Fibroblast of mammary gland (primary cell): ENCODE measurements at regions not wholly inside any gene's neighbourhood (a gene's known extent, or its start where the extent isn't known, plus 50 kb on each side); places are given as distances from the start of the nearest gene placed in this dataset.
"Not testable (repeated sequence)": the region's sequence is repeated elsewhere in the genome, so short reads cannot be mapped to it uniquely, and the experiment has no call there.

Experiments
- DNase-seq: peaks from one replicate; pipeline ENCODE4 v3.0.0-alpha.2; 2010; ENCODE audit warnings: low read depth
- H3K4me3 ChIP-seq: 2 replicates; pipeline ENCODE4 v1.5.1; 2011; ENCODE audit warnings: low read depth, mild to moderate bottlenecking, low read length, moderate library complexity; ENCODE audit not compliant: control insufficient read depth
- TF ChIP-seq, protein P1 (sequence below): conservative IDR thresholded peaks from 2 replicates; pipeline ENCODE4 v1.5.1; 2011; ENCODE audit warnings: low read depth, low read length, inconsistent platforms; ENCODE audit not compliant: control insufficient read depth, insufficient read depth

DNA sequence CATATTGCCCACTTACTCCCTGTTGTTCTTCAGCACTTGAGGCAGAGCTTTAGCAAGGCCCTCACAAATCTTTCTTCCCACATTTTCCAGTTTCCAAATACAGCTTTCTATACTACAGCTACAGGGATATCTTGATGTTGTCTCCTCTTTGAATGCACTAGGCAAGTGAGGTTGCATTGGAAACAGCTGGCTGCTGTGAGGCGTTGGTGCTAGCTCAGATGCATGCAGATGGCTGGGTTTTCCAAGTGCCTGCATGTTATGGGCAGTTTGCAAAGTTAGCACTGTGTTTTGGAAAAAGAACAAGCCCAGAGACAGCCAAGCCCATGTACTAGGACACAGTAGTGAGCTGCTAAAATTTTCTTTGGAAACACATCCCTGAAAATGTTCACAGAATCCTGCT is 315.1 kb upstream of the RASGEF1B start:
- no peak for DNase-seq
- H3K4me3 ChIP-seq, result no peak overlapping the region
- TF ChIP-seq, protein P1, sequence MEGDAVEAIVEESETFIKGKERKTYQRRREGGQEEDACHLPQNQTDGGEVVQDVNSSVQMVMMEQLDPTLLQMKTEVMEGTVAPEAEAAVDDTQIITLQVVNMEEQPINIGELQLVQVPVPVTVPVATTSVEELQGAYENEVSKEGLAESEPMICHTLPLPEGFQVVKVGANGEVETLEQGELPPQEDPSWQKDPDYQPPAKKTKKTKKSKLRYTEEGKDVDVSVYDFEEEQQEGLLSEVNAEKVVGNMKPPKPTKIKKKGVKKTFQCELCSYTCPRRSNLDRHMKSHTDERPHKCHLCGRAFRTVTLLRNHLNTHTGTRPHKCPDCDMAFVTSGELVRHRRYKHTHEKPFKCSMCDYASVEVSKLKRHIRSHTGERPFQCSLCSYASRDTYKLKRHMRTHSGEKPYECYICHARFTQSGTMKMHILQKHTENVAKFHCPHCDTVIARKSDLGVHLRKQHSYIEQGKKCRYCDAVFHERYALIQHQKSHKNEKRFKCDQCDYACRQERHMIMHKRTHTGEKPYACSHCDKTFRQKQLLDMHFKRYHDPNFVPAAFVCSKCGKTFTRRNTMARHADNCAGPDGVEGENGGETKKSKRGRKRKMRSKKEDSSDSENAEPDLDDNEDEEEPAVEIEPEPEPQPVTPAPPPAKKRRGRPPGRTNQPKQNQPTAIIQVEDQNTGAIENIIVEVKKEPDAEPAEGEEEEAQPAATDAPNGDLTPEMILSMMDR, result no peak

DNA sequence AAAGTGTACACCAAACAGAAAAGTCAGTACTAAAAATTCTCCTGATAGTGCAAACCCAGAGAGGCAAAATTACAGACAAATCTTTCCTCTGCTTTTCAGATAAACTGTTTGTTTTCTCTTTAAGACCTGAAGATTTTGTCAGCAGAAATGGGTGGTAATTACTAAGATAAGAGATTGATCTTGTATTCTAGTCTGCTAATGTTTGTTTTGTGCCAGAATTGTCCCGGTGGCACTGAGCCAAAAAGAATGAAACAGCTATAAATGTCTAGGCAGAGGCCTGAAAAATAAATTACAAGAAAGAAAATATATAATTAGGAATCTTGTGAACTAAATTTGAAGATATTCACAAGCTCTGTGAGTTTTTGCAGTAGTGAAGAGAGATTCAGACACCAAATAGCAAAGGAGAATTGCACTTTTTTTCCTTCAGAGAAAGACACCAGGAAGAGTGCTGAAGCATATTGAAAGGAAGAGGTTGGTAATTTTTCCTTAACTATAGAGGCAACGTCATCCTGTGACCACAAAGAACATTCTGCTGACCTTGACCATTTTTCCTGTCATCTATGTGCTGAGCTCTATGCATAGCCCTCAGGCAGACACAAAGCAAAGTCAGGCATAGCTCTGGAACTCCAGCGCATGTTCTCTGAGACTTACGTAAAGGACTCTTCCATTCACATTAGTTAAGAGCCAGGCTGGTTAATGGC is 314.5 kb upstream of the RASGEF1B start:
- TF ChIP-seq, protein P1, result no peak
- DNase-seq, result peak; percentile 2
- H3K4me3 ChIP-seq, result no peak overlapping the region

DNA sequence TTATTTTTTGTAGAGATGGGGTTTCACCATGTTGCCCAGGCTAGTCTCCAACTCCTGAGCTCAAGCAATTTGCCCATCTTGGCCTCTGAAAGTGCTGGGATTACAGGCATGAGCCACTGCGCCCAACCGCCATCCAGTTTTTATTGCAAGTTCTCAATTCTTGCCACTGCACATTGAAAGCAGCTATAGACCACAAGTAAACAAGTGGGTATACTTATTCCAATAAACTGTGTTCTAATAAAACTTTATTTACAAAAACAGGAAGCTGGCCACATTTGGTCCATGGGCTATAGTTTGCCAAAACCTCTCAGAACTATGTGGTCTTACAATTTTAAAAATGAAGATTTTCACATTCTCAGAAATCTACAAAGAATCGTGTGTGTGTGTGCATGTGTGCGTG is 313.6 kb upstream of the RASGEF1B start:
- no peak overlapping the region for H3K4me3 ChIP-seq
- TF ChIP-seq, protein P1, result no peak
- no peak for DNase-seq

DNA sequence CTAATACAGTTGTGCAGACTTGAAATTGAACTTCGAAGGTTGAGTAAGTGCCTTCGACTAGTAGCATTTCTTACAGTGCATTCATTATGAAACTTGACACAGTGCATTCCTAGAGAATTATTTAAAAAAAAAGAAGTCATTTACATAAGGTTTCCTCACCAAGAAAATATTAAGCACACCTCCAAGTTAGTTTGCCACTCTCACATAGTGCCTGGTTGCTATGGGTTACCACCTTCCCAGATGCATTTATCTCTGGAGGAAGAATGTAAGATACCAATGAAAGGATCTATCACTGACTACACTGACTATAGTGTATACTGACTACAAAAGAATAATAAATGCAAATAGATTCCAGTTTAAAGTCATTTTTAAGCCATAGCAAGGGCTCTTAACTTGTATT is 311.9 kb upstream of the RASGEF1B start:
- TF ChIP-seq, protein P1, result no peak
- DNase-seq, result no peak

DNA sequence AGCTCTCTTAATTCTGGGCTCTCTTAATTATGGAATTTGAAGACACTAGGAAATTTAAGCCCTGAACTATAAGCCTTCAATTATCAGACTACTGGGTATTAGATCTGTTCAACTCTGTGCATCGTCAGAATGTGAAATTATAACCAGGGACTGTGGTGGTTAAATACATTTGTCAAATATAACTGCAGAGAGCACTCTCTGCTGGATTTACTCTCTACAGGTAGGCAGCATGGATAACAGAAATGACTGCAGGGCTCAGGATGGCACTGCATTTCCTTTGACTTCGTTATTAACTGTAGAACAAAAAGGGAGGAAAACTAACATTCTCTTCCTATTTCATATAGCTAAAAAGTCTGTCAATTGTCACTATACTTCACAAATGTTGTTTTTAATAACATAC is 310.1 kb upstream of the RASGEF1B start:
- no peak for DNase-seq
- TF ChIP-seq, protein P1, result no peak
- H3K4me3 ChIP-seq, result no peak overlapping the region

More for the DNA sequence above, 311.9 kb upstream of the RASGEF1B start:
- no peak overlapping the region for H3K4me3 ChIP-seq

DNA sequence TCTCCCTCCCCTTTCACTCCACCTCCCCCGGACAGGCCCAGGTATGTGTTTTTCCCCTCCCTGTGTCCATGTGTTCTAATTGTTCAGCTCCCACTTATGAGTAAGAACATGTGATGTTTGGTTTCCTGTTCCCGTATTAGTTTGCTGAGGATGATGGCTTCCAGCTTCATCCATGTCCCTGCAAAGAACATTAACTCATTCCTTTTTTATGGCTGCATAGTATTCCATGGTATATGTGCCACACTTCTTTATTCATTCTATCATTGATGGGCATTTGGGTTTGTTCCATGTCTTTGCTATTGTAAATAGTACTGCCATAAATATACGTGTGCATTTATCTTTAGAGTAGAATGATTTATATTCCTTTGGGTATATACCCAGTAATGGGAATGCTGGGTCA is 306.0 kb upstream of the RASGEF1B start:
- not testable (repeated sequence) for DNase-seq

DNA sequence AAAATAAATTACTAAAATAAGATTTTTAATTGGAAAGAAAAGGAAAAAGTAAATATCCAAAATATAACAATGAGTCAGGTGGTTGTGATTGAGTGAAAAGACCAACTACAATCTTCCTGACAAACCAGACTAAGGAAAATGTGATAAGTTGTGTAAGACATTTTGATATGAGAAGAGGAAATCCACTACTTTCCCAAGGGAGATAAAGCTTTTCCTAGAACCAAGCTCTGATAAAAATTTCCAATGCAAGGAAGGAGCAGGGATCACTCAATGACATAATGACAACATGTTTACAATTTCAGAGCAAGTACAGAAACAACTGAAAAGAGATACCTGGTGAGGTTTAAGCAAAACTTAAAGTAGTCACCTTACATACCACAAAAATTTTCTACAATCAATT is 305.1 kb upstream of the RASGEF1B start:
- no peak for DNase-seq
- TF ChIP-seq, protein P1, result no peak
- no peak overlapping the region for H3K4me3 ChIP-seq

More for the DNA sequence above, 306.0 kb upstream of the RASGEF1B start:
- not testable (repeated sequence) for H3K4me3 ChIP-seq
